Right renal pelvis (tissue), 4 donors: ENCODE measurements at regions not wholly inside any gene's neighbourhood (a gene's known extent, or its start where the extent isn't known, plus 50 kb on each side); places are given as distances from the start of the nearest gene placed in this dataset.
"Not testable (repeated sequence)": the region's sequence is repeated elsewhere in the genome, so short reads cannot be mapped to it uniquely, and the experiment has no call there.

Experiments
- DNase-seq, 4 donors: peaks; one replicate each; pipeline ENCODE4 v3.0.0-alpha.2; 2013; ENCODE audit warnings: low read depth in 4 of 4, low spot score in 3 of 4, missing footprints in 1 of 4

DNA sequence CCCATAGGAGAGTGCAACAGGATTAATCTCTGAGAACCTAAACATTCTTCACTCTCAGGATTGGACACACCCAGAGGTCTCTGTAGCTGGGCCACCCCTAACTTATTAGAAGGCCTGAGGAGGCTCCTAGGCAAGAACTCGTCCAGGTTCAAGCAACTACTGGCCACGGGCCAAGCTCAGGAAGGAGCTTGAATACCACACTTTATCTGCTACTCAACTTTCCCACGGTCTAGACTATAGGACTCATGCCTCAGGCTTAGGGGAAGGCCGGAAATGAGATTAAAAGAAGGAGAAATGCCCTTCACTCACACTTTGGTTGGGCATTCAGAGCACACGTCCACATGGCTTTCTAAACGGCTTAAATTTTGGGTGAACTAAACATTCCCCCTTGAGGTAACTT lies 142.8 kb upstream of the PHYHIPL start:
- no peak for DNase-seq

- no peak for DNase-seq
Measured at GRCh38 chr10:59036311-59037017, 140.0 kb upstream of the PHYHIPL start.

DNA sequence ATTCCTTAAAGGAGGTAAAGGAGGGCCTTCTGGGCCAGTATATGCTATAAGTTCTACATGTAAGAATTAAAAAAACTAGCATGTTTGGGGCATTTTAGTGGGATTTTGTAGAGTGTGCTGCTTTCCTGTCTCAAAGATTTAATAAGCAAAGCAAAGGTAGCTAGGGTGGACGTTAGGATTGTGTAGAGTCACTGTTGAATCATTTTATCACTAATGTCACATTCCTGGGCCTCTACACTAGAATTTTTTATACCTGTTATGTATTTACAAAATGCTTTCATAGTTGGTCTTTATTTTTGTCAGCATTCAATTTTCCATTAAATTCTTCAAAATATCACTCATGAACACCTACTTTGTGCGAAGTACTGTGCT lies 139.4 kb upstream of the PHYHIPL start:
- DNase-seq: no peak

- no peak for DNase-seq
Measured at GRCh38 chr10:59037506-59037905, 138.9 kb upstream of the PHYHIPL start.

DNA sequence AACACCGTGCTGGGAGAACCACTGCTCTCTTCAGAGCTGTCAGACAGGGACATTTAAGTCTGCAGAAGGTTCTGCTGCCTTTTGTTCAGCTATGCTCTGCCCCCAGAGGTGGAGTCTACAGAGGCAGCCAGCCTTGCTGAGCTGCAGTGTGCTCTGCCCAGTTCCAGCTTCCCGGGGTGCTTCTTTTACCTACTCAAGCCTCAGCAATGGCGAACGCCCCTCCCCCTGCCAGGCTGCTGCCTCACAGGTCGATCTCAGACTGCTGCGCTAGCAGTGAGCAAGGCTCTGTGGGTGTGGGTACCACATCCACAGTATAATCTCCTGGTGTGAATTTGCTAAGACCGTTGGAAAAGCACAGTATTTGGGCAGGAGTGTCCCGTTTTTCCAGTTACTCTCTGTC lies 133.1 kb upstream of the PHYHIPL start:
- not testable (repeated sequence) for DNase-seq

- DNase-seq: no peak
Measured at GRCh38 chr10:59047180-59047579, 129.3 kb upstream of the PHYHIPL start.

GRCh38 chr10:59047957-59048618 lies 128.4 kb upstream of the PHYHIPL start:
- no peak for DNase-seq

GRCh38 chr10:59053502-59053901 lies 122.9 kb upstream of the PHYHIPL start:
- DNase-seq: not testable (repeated sequence)

DNA sequence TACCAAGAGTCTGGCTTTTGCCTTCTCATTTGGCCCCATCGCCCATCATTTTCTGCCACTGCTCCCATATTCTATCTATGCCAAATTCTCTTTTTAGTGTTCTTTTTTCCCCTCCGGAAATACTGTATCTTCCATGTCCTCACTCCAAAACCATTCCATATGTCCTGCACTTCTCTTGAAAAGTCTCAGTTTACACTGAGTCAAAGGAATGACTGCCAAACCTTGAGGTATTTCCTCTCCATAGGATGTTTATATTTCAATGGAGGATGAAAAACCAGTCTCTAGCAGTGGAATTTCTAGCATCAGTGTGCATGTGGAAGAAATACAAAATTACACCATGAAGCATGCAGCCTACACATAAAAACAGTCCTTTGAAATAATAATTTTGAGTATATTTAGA lies 121.4 kb upstream of the PHYHIPL start:
- DNase-seq: no peak

DNA sequence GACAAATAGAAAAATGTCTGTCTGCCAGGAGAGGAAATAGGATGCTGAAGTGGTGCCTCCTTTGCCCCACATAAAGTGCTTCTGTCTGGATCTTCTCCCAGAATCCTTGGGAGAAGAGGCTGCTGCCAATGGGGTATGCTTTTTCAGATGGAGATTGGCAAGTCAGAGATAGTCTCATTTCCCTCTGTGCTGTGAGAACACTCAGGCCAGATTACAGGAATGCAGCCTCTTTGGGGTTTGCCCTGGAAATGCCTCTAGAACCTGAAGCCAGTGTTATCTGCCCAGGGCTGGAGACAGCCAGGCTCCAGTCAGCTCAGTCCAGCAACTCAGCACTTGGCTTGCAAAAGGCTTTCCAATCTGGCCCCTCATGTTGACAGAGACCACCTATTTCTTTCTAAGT lies 119.1 kb upstream of the PHYHIPL start:
- no peak for DNase-seq

DNA sequence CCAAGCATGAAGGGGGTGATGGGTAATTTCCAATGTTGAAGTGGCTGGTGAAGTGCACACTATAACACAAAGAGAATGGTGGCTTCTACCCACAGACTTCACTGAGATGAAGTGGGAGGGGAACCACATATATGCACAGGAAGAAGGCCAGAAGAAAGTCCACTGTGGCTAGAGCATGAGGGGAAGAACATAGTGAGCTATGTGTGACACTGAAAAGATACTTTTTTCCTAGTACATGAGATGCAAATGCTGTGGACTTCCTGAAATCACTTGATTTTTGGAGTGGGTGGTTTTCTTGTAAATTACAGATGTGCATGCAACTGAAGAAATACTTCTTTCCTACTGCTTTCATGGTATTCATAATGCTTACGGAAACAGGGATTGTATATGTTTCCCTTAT lies 115.6 kb upstream of the PHYHIPL start:
- DNase-seq: no peak

- no peak for DNase-seq
Measured at GRCh38 chr10:59063491-59063890, 113.0 kb upstream of the PHYHIPL start.

DNA sequence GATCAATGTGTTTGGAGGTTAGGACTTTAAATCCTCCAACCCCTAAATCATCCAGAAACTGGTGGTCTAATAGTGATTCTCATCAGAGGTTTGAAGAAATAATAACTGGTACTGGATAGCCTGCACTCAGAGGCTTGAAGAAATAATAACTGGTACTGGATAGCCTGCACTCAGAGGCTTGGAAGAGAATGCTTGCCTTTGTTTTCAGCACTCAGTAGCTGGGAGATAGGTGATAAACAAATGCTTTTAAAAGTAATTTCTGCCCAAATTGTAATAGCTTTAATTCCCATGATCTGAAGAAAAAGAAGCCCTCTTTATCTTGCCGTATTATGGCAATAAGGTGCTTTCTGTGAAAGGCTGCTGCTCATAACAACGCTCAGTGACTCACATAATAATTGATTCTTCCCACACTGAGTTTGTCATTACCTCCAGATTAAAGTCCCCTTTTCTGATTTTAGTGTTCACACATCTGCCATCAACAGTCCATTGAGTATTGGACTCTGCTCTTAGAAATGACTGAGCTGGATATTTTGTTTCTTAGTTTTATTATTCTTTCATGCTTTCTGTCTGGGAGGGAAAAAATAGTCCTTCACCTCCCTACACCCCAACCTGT lies 112.3 kb upstream of the PHYHIPL start:
- no peak for DNase-seq

GRCh38 chr10:59064759-59065539 lies 111.5 kb upstream of the PHYHIPL start:
- no peak for DNase-seq

GRCh38 chr10:59068581-59069191 lies 107.8 kb upstream of the PHYHIPL start:
- no peak for DNase-seq

GRCh38 chr10:59072038-59072437 lies 104.4 kb upstream of the PHYHIPL start:
- DNase-seq: no peak

DNA sequence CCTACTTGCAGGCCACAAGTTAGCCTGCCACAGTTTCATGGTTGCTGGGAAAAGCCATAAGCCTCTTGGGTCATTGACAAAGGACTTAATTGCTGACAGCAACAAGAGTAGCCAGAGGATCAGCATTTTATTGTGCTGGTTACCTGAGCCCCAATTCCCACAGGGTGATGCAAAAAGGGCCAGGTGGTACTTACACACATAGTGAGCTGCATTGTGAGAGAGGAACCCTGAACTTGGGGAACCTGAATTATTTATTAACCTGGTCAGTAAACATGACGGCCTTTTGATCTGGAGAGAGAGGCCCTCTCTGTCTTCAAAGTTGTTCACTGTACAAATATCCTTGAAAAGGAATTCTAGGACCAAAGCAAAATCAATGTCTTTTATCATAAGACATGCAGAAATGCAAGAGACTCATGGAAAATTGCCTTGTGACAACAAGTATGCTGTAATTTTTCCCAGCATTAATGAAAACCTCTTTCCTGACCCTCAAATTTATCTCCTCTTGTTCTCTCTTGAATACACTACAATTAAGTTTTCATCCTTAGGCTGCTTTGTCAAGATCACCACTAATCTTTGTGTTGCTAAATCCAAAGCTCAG lies 102.9 kb upstream of the PHYHIPL start:
- no peak for DNase-seq

- DNase-seq: no peak
Measured at GRCh38 chr10:59075576-59075975, 100.9 kb upstream of the PHYHIPL start.

DNA sequence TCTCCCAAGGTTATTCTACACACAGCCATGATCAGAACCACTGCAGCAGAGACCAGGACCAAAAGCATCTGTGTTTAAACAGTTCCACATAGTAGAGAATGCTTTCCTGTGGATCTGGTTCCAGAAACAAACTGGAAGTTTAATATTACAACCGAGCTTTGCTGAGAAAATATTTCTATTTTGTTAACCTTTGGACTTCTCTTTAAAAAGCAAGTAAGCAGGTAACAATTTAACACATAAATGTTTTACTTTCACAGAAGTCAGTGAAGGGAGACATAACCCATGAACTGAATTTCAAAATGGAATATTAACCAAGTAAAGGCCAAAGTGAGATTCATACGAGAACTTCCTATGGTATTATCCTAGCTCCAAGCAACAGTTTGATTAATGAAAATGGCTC lies 98.6 kb upstream of the PHYHIPL start:
- no peak for DNase-seq

DNA sequence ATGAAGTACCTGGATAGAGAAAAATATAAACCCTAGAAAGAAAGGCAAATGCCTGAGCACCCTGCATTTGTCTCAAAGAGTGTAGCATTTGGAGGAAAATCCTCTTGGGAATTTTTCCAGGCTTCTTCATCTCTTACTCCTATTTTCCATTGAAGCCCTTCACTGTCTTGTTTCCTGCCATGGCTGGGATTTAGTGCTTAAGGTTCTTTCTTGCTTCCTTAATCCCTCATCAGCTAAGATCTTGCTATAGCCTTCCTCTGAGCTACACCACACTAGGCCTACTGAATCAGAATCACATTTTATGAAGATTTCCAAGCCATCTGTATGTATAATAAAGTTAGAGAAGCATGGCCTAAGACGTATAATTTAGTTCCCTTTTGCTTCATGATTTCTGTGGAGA lies 97.5 kb upstream of the PHYHIPL start:
- DNase-seq: no peak
